ENCODE measurements at regions not wholly inside any gene's neighbourhood (a gene's known extent, or its start where the extent isn't known, plus 50 kb on each side); places are given as distances from the start of the nearest gene placed in this dataset.

DNA sequence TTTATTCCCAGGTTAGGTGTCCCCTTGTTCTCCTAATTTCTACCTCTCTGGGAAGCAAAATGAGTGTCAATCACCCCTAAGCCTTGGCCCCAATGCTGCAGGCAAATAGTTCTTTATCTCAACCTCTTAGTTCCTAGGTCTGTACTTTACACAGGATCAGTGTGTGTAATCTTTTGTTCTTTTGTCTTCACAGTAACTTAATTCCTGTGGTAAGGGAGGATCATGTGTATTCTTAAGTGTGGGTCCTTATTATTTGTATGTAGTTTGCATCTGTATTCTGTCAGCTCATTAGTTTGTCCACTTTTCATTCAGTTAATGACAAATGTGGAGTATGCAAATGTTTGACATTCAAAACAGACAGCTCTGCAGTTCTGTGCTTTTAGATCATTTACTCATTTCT, 166.7 kb downstream of the FAT3 start:
- no peak for ATAC-seq (ENCODE audit: insufficient read depth, low read depth)
- Histone ChIP-seq H3K4me2 (ENCODE audit: insufficient read depth, low read length) (no peak overlapping the region), H3K27ac (ENCODE audit: low read length) (no peak overlapping the region), H3K79me2 (ENCODE audit: insufficient read depth, low read length) (no peaks in the 10 kb centered on the region), H2AFZ (ENCODE audit: low read depth, low read length) (no peak overlapping the region), H3K4me1 (ENCODE audit: insufficient read depth, low read length) (no peaks in the 10 kb centered on the region), H3K9me3 (ENCODE audit: insufficient read depth, low read length, severe bottlenecking) (no peaks in the 10 kb centered on the region), H3K36me3 (ENCODE audit: insufficient read depth, low read length) (no peaks in the 10 kb centered on the region), H3K4me3 (ENCODE audit: low read depth in 1 of 2, low read length in 2 of 2) (no peak overlapping the region), H3K9ac (ENCODE audit: low read depth, low read length) (no peak overlapping the region), H4K20me1 (ENCODE audit: insufficient read depth, low read length) (no peaks in the 10 kb centered on the region), H3K27me3 (ENCODE audit: insufficient read depth, low read length, poor library complexity) (no peaks in the 10 kb centered on the region)
- no peak for TF ChIP-seq EZH2 (IDR thresholded peaks at IDR 0.05; ENCODE audit: borderline replicate concordance, low read depth, low read length, severe bottlenecking)
- TF ChIP-seq, protein P1, sequence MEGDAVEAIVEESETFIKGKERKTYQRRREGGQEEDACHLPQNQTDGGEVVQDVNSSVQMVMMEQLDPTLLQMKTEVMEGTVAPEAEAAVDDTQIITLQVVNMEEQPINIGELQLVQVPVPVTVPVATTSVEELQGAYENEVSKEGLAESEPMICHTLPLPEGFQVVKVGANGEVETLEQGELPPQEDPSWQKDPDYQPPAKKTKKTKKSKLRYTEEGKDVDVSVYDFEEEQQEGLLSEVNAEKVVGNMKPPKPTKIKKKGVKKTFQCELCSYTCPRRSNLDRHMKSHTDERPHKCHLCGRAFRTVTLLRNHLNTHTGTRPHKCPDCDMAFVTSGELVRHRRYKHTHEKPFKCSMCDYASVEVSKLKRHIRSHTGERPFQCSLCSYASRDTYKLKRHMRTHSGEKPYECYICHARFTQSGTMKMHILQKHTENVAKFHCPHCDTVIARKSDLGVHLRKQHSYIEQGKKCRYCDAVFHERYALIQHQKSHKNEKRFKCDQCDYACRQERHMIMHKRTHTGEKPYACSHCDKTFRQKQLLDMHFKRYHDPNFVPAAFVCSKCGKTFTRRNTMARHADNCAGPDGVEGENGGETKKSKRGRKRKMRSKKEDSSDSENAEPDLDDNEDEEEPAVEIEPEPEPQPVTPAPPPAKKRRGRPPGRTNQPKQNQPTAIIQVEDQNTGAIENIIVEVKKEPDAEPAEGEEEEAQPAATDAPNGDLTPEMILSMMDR (IDR thresholded peaks at IDR 0.05; ENCODE audit: borderline replicate concordance, extremely low read depth, low read length, poor library complexity, severe bottlenecking) = no peak
- no peak for DNase-seq

DNA sequence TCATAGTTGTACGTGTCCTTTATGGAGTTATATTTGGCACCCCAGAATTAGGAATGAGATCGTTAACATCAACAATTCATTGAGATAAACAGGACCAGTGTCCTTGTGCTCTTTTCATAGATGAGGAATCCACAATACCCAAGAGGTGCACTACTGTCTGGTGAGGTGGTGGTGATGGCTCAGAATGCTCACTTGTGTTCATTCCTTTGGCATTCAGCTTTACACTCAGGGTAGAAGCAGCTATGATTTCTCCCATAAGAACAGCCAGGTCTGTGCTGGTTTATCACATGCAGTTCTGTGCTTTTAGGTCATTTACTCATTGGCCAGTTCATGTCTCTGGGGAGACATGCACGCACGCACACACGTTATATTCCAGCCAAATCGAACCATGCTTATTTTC, 167.2 kb downstream of the FAT3 start:
- DNase-seq (no peak), ATAC-seq (ENCODE audit: insufficient read depth, low read depth) (no peak)
- Histone ChIP-seq H2AFZ (ENCODE audit: low read depth, low read length) (no peak overlapping the region), H3K79me2 (ENCODE audit: insufficient read depth, low read length) (no peaks in the 10 kb centered on the region), H3K4me3 (ENCODE audit: low read depth in 1 of 2, low read length in 2 of 2) (no peak overlapping the region), H3K9me3 (ENCODE audit: insufficient read depth, low read length, severe bottlenecking) (no peaks in the 10 kb centered on the region), H3K4me2 (ENCODE audit: insufficient read depth, low read length) (no peak overlapping the region), H3K36me3 (ENCODE audit: insufficient read depth, low read length) (no peaks in the 10 kb centered on the region), H3K27me3 (ENCODE audit: insufficient read depth, low read length, poor library complexity) (no peaks in the 10 kb centered on the region), H3K27ac (ENCODE audit: low read length) (no peak overlapping the region), H4K20me1 (ENCODE audit: insufficient read depth, low read length) (no peaks in the 10 kb centered on the region), H3K4me1 (ENCODE audit: insufficient read depth, low read length) (no peaks in the 10 kb centered on the region), H3K9ac (ENCODE audit: low read depth, low read length) (no peak overlapping the region)
- TF ChIP-seq, protein P1 (IDR thresholded peaks at IDR 0.05; ENCODE audit: borderline replicate concordance, extremely low read depth, low read length, poor library complexity, severe bottlenecking) = no peak
- TF ChIP-seq EZH2 (IDR thresholded peaks at IDR 0.05; ENCODE audit: borderline replicate concordance, low read depth, low read length, severe bottlenecking) = no peak

DNA sequence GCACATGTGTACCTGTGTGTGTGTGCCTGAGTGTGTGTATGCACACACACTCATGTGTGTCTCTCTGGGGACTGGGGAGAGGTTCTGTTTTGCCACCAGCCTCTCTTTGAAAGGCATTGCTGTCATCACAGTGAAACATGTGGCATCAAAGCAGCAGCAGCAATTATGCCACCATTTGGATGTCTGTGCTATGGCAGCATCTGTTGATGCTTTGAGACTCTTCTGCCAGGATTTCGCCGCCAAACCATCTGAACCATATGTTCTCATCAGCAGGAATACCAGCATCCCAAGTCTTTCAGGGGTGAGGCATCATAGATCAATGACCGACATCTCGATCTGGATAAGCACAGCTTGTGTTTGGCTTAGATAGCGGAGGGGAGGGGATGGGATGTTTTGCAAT, 168.6 kb downstream of the FAT3 start:
- Histone ChIP-seq H2AFZ (ENCODE audit: low read depth, low read length) (no peak overlapping the region), H3K27ac (ENCODE audit: low read length) (no peak overlapping the region), H4K20me1 (ENCODE audit: insufficient read depth, low read length) (no peaks in the 10 kb centered on the region), H3K4me3 (ENCODE audit: low read depth in 1 of 2, low read length in 2 of 2) (no peak overlapping the region), H3K4me2 (ENCODE audit: insufficient read depth, low read length) (no peak overlapping the region), H3K9me3 (ENCODE audit: insufficient read depth, low read length, severe bottlenecking) (no peaks in the 10 kb centered on the region), H3K27me3 (ENCODE audit: insufficient read depth, low read length, poor library complexity) (no peaks in the 10 kb centered on the region), H3K79me2 (ENCODE audit: insufficient read depth, low read length) (no peaks in the 10 kb centered on the region), H3K9ac (ENCODE audit: low read depth, low read length) (no peak overlapping the region), H3K36me3 (ENCODE audit: insufficient read depth, low read length) (no peaks in the 10 kb centered on the region), H3K4me1 (ENCODE audit: insufficient read depth, low read length) (no peaks in the 10 kb centered on the region)
- no peak for TF ChIP-seq EZH2 (IDR thresholded peaks at IDR 0.05; ENCODE audit: borderline replicate concordance, low read depth, low read length, severe bottlenecking)
- TF ChIP-seq, protein P1 (IDR thresholded peaks at IDR 0.05; ENCODE audit: borderline replicate concordance, extremely low read depth, low read length, poor library complexity, severe bottlenecking) = no peak
- DNase-seq (no peak), ATAC-seq (ENCODE audit: insufficient read depth, low read depth) (no peak)

DNA sequence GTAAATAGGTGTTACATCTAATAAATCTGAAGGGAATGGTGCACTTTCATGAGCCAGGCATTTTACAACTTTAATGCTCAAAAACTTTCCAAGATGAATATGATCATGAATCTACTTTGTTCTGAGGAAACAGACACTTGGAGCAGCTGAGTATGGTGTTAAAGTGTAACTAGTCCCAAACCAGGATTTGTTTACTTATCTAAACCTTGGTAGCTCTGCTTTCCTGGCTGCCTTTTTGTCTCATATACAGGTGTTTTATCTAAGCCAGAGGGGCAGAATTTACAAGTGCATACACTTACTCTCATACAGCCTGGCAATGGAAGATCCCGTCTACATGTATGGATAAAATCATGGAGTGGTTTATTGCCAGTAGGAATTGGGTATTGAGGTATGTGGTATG, 171.5 kb downstream of the FAT3 start:
- H2AFZ ChIP-seq (ENCODE audit: low read depth, low read length) = no peak overlapping the region
- no peak overlapping the region for H3K9ac ChIP-seq (ENCODE audit: low read depth, low read length)
- H3K27ac ChIP-seq (ENCODE audit: low read length) = no peak overlapping the region
- H4K20me1 ChIP-seq (ENCODE audit: insufficient read depth, low read length) = no peaks in the 10 kb centered on the region
- no peak overlapping the region for H3K4me2 ChIP-seq (ENCODE audit: insufficient read depth, low read length)
- no peaks in the 10 kb centered on the region for H3K36me3 ChIP-seq (ENCODE audit: insufficient read depth, low read length)
- DNase-seq (no peak), ATAC-seq (ENCODE audit: insufficient read depth, low read depth) (no peak)
- H3K4me3 ChIP-seq (ENCODE audit: low read depth in 1 of 2, low read length in 2 of 2) = no peak overlapping the region
- H3K27me3 ChIP-seq (ENCODE audit: insufficient read depth, low read length, poor library complexity) = no peaks in the 10 kb centered on the region
- H3K79me2 ChIP-seq (ENCODE audit: insufficient read depth, low read length) = no peaks in the 10 kb centered on the region
- H3K4me1 ChIP-seq (ENCODE audit: insufficient read depth, low read length) = no peaks in the 10 kb centered on the region
- no peaks in the 10 kb centered on the region for H3K9me3 ChIP-seq (ENCODE audit: insufficient read depth, low read length, severe bottlenecking)
- no peak for TF ChIP-seq EZH2 (IDR thresholded peaks at IDR 0.05; ENCODE audit: borderline replicate concordance, low read depth, low read length, severe bottlenecking)
- TF ChIP-seq, protein P1 (IDR thresholded peaks at IDR 0.05; ENCODE audit: borderline replicate concordance, extremely low read depth, low read length, poor library complexity, severe bottlenecking) = no peak
